GM12874 (cell line): ENCODE measurements at regions not wholly inside any gene's neighbourhood (a gene's known extent, or its start where the extent isn't known, plus 50 kb on each side); places are given as distances from the start of the nearest gene placed in this dataset.

Source experiments
- CTCF ChIP-seq: IDR thresholded peaks from 2 replicates; pipeline ENCODE4 v1.5.1; 2011; ENCODE audit warnings: low read depth, mild to moderate bottlenecking, control low read depth, low read length, moderate library complexity; ENCODE audit not compliant: insufficient read depth

- TF ChIP-seq CTCF = no peak
These were observed 464.8 kb upstream of the USP24 start for GRCh38 chr1:55679971-55680370.

- no peak for TF ChIP-seq CTCF
These were observed 458.3 kb upstream of the USP24 start for GRCh38 chr1:55673416-55673815.

- no peak for TF ChIP-seq CTCF
These were observed 455.3 kb upstream of the USP24 start for GRCh38 chr1:55670331-55671082.

- no peak for TF ChIP-seq CTCF
These were observed 454.1 kb upstream of the USP24 start for GRCh38 chr1:55669293-55669692.

- TF ChIP-seq CTCF = no peak
These were observed 447.7 kb upstream of the USP24 start for GRCh38 chr1:55662875-55663274.

GRCh38 chr1:55658917-55659316 is 443.8 kb upstream of the USP24 start:
- TF ChIP-seq CTCF = no peak

- no peak for TF ChIP-seq CTCF
These were observed 439.6 kb upstream of the USP24 start for GRCh38 chr1:55654750-55655149.
